AG09319 (cell line): ENCODE measurements at regions not wholly inside any gene's neighbourhood (a gene's known extent, or its start where the extent isn't known, plus 50 kb on each side); places are given as distances from the start of the nearest gene placed in this dataset.
"Not testable (repeated sequence)": the region's sequence is repeated elsewhere in the genome, so short reads cannot be mapped to it uniquely, and the experiment has no call there.

ENCODE experiments used
- DNase-seq: peaks from one replicate; pipeline ENCODE4 v3.0.0-alpha.2; 2010; ENCODE audit warnings: low read depth; ENCODE audit errors: extremely low read depth
- TF ChIP-seq, protein P1 (sequence below): IDR thresholded peaks from 2 replicates; pipeline ENCODE4 v1.5.1; 2011; ENCODE audit warnings: low read depth, mild to moderate bottlenecking, inconsistent platforms, low read length, moderate library complexity

GRCh38 chr5:117326997-117327396, 752.4 kb upstream of the SEMA6A start:
- TF ChIP-seq, protein P1, sequence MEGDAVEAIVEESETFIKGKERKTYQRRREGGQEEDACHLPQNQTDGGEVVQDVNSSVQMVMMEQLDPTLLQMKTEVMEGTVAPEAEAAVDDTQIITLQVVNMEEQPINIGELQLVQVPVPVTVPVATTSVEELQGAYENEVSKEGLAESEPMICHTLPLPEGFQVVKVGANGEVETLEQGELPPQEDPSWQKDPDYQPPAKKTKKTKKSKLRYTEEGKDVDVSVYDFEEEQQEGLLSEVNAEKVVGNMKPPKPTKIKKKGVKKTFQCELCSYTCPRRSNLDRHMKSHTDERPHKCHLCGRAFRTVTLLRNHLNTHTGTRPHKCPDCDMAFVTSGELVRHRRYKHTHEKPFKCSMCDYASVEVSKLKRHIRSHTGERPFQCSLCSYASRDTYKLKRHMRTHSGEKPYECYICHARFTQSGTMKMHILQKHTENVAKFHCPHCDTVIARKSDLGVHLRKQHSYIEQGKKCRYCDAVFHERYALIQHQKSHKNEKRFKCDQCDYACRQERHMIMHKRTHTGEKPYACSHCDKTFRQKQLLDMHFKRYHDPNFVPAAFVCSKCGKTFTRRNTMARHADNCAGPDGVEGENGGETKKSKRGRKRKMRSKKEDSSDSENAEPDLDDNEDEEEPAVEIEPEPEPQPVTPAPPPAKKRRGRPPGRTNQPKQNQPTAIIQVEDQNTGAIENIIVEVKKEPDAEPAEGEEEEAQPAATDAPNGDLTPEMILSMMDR, result no peak
- no peak for DNase-seq

DNA sequence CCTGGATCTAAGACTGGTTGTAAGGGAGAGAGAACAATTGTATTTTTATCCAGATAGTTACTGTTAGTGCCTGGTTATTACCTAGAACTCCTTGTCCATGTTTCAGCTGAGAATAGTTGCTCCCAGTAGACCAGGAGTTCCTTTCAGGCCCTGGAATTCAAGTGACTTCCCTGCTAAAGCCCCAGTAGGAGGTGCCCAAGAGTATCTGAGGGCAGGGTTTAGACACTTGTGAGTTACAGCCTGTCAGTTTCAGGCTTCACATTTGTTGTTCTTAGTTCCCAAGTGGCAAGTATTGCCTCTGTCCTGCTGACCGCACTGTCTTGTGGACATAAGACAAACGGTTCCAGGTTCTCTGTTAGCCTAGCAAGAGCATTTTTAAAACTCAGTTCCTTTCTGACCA, 743.9 kb upstream of the SEMA6A start:
- TF ChIP-seq, protein P1, result no peak
- DNase-seq, result no peak

DNA sequence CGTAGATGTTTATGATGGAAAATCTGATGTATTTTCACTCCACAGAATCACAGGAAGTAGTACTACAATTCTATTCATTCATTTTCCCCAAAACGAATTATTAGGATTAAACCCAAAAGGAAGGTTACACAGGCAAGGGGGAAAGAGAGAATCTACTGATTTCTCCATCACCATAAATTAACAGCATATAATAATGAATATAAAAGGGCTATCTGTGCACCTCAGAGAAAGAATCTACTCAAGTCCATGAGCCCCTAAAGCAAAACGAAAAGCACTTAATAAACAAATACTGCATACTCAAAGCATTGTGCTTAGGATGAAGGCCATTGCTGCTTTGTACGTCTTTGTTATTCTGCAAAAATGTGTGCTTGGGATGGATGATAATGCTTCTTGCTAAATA, 740.5 kb upstream of the SEMA6A start:
- TF ChIP-seq, protein P1, result no peak
- no peak for DNase-seq

DNA sequence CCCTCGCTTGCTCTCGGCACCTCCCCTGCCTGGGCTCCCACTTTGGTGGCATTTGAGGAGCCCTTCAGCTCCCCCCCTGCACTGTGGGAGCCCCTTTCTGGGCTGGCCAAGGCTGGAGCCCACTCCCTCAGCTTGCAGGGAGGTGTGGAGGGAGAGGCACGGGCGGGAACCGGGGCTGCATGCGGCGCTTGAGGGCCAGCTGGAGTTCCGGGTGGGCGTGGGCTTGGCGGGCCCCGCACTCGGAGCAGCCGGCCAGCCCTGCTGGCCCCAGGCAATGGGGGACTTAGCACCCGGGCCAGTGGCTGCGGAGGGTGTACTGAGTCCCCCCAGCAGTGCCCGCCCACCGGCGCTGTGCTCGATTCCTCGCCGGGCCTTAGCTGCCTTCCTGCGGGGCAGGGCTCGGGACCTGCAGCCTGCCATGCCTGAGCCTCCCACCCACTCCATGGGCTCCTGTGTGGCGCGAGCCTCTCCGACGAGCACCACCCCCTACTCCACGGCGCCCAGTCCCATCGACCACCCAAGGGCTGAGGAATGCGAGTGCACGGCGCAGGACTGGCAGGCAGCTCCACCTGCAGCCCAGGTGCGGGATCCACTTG, 730.0 kb upstream of the SEMA6A start:
- DNase-seq, result not testable (repeated sequence)

GRCh38 chr5:117302949-117303348, 728.3 kb upstream of the SEMA6A start:
- TF ChIP-seq, protein P1, result no peak
- no peak for DNase-seq

GRCh38 chr5:117302473-117302872, 727.9 kb upstream of the SEMA6A start:
- TF ChIP-seq, protein P1, result no peak
- no peak for DNase-seq

DNA sequence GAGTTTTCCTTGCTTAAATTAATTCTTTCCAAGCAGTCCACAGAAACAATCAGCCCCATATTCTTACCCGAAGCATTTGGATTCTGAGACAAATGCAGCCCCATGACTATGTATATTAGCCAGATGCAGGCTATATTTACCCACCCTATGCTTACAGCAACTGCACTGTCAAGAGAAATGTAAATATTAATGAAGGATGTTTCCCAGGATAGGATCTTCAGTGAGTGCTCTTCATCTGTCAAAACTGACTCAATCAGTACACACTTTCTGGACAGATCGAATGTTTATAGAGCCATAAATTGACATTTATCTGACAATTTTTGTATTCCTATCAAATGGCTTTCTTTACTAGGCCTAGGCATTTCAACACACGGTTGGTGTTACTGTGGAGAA, 725.3 kb upstream of the SEMA6A start:
- DNase-seq, result no peak
- TF ChIP-seq, protein P1, result no peak

GRCh38 chr5:117299224-117299935, 724.8 kb upstream of the SEMA6A start:
- no peak for DNase-seq
- TF ChIP-seq, protein P1, result no peak
